Transverse colon (tissue), 4 donors: ENCODE measurements at regions not wholly inside any gene's neighbourhood (a gene's known extent, or its start where the extent isn't known, plus 50 kb on each side); places are given as distances from the start of the nearest gene placed in this dataset.
"Not testable (repeated sequence)": the region's sequence is repeated elsewhere in the genome, so short reads cannot be mapped to it uniquely, and the experiment has no call there.

Experiments used
- DNase-seq: peaks from one replicate; pipeline ENCODE4 v3.0.0-alpha.2; 2019
- H3K27ac ChIP-seq, 4 donors: fragments of 200-600 bp; sonication (generic); 2 replicates each; pipeline ENCODE4 v1.5.1; 2016 to 2018; ENCODE audit warnings: inconsistent platforms in 4 of 4
- H3K27me3 ChIP-seq: fragments of 200-600 bp; sonication (generic); 2 replicates; pipeline ENCODE4 v1.5.1; 2017; ENCODE audit warnings: inconsistent platforms
- H3K36me3 ChIP-seq, 4 donors: fragments of 200-600 bp; sonication (generic); 2 replicates each; pipeline ENCODE4 v1.5.1; 2017 to 2019; ENCODE audit warnings: inconsistent platforms in 4 of 4
- H3K4me1 ChIP-seq, 4 donors: fragments of 200-600 bp; sonication (generic); 2 replicates each; pipeline ENCODE4 v1.5.1; 2017 to 2020; ENCODE audit warnings: inconsistent platforms in 4 of 4
- H3K4me3 ChIP-seq, 4 donors: fragments of 200-600 bp; sonication (generic); 1 replicate in 1 of 4; 2 replicates in 3 of 4; pipeline versions ENCODE4 v1.5.1 to v1.6.1; 2017 to 2019; ENCODE audit warnings: inconsistent platforms in 4 of 4
- H3K9me3 ChIP-seq, 2 donors: fragments of 200-600 bp; sonication (generic); 2 replicates each; pipeline ENCODE4 v1.5.1; 2017 to 2019; ENCODE audit warnings: inconsistent platforms in 2 of 2
- EP300 ChIP-seq: sonication (generic); formaldehyde crosslinking; IDR thresholded peaks from one replicate; pipeline ENCODE4 v1.6.1; 2017; ENCODE audit warnings: antibody characterized with exemption, low read depth
- POLR2A ChIP-seq: fragments of 450-650 bp; IDR thresholded peaks from one replicate; pipeline ENCODE4 v1.6.1; 2016; ENCODE audit warnings: antibody characterized with exemption, mild to moderate bottlenecking, moderate library complexity
- POLR2AphosphoS5 ChIP-seq, 3 donors: sonication (generic); formaldehyde crosslinking; IDR thresholded peaks; one replicate each; pipeline ENCODE4 v1.6.1; 2016; ENCODE audit warnings: antibody characterized with exemption in 3 of 3
- WGBS, 2 donors: methylation state at CpG; one replicate each; pipeline ENCODE4 v1.1.5; 2018; ENCODE audit warnings: low coverage in 1 of 2; 5-methylcytosine and 5-hydroxymethylcytosine counted together
- in situ Hi-C, 4 donors: fragments of 200-750 bp; cut with MboI; loops; one replicate each; pipeline versions ENCODE4 v1.15.0 to v1.15.1; 2017; ENCODE audit warnings: low sequenced_read_pairs in 3 of 4, low pct_ligation_motif_present in 1 of 4, low pct_unique_long_range_greater_than_20kb in 1 of 4
- intact Hi-C: fragments of 100-400 bp; cut with DNase I; formaldehyde crosslinking; loops from one replicate; pipeline ENCODE4 v1.15.1; 2023; ENCODE audit warnings: low total_unique reads
- TF ChIP-seq, protein P1 (sequence below), 5 experiments: fragments of 200-600 bp in 3 of 5; fragments of 450-650 bp in 2 of 5; sonication (generic) in 3 of 5; IDR thresholded peaks; 1 replicate in 2 of 5; 2 replicates in 3 of 5; pipeline ENCODE4 v1.5.1; 2016 to 2017; ENCODE audit warnings: antibody characterized with exemption in 5 of 5, inconsistent platforms in 3 of 5, mild to moderate bottlenecking in 2 of 5, moderate library complexity in 1 of 5

DNA sequence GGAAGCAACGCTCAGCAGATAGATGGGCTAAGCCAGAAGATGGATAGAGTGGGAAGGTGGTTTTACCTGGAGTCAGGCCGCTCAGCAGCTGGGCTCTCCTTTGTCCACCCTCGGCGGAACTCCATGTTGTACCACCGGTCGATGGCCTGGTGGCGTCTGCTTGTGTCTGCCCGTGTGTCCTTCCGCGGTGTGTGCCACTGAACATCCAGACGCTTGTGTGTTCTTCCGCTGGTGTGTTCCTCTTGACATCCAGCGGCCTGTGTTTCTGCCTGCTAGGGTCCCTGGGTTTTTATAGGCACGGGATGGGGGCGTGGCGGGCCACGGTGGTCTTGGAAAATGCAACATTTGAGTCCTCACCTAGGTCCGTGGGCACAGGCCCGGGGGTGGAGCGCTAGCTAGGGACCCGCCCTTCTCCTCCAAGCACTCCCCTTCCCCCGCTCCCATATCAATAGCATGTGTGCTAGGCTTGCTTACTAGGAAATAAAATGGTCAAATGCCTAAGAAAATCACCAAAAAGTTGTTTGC lies 1431.7 kb upstream of the ACVR2A start:
- no peak overlapping the region for H3K4me3 ChIP-seq
- DNase-seq, result no peak
- intact Hi-C loops, result loop anchor here (10.0 kb wide), 1 partner anchor 262 kb away; no protein-coding TSS in a partner anchor
- WGBS, 2 donors, result 95% methylated on average over 4 to 22 of the region's 22 CpGs
- H3K27ac ChIP-seq, result no peak overlapping the region
- H3K27me3 ChIP-seq, result no peaks in the 10 kb centered on the region
- no peaks in the 10 kb centered on the region for H3K4me1 ChIP-seq
- in situ Hi-C loops, result no loop called here
- no peaks in the 10 kb centered on the region for H3K36me3 ChIP-seq
- TF ChIP-seq, protein P1, sequence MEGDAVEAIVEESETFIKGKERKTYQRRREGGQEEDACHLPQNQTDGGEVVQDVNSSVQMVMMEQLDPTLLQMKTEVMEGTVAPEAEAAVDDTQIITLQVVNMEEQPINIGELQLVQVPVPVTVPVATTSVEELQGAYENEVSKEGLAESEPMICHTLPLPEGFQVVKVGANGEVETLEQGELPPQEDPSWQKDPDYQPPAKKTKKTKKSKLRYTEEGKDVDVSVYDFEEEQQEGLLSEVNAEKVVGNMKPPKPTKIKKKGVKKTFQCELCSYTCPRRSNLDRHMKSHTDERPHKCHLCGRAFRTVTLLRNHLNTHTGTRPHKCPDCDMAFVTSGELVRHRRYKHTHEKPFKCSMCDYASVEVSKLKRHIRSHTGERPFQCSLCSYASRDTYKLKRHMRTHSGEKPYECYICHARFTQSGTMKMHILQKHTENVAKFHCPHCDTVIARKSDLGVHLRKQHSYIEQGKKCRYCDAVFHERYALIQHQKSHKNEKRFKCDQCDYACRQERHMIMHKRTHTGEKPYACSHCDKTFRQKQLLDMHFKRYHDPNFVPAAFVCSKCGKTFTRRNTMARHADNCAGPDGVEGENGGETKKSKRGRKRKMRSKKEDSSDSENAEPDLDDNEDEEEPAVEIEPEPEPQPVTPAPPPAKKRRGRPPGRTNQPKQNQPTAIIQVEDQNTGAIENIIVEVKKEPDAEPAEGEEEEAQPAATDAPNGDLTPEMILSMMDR (IDR thresholded peaks at IDR 0.05), result no peak
- no peak for TF ChIP-seq POLR2AphosphoS5 (IDR thresholded peaks at IDR 0.05)
- TF ChIP-seq EP300, result no peak
- TF ChIP-seq POLR2A, result no peak
- H3K9me3 ChIP-seq, result no peaks in the 10 kb centered on the region

DNA sequence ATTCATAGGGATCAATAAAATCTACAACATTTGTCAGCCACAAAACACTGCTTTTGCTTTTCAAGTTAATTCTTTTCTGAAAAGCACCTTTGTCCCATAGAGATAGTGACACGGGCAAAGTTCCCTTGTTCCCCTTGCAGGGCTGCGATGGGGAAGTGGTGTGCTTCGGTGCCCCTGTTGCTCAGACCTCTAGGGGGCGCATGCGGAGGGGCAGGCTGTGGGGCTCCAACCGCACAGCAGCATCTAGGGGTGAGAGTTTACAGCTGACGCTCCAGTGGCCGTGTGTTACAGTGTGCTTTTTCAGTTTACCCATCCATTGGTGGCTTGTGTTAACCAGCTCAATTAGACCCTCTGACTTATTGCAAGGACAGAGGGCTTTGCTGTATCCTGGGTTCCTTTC lies 1432.2 kb upstream of the ACVR2A start:
- TF ChIP-seq POLR2A (no peak), POLR2AphosphoS5 (IDR thresholded peaks at IDR 0.05) (no peak), EP300 (no peak)
- TF ChIP-seq, protein P1 (IDR thresholded peaks at IDR 0.05), result no peak

DNA sequence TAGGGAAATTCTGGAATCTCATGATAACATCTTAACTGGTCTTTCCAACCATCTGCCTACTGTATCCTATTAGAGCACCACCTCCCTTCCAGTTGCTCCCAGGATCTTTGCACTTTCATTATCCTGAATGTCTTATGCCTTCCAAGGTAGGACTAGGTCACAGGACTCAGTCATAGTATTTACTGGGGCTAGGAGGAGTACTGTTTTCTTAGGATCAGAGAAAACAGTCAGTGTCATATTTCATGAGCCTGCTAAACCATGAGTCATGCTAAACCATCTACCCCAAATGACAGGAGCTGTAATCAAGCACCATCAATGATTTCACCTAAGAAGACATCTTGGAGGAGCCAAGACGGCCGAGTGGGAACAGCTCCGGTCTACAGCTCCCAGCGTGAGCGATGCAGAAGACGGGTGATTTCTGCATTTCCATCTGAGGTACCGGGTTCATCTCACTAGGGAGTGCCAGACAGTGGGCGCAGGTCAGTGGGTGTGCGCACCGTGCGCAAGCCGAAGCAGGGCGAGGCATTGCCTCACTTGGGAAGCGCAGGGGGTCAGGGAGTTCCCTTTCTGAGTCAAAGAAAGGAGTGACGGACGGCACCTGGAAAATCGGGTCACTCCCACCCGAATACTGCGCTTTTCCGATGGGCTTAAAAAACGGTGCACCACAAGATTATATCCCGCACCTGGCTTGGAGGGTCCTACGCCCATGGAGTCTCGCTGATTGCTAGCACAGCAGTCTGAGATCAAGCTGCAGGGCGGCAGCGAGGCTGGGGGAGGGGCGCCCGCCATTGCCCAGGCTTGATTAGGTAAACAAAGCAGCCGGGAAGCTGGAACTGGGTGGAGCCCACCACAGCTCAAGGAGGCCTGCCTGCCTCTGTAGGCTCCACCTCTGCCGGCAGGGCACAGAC lies 1439.2 kb upstream of the ACVR2A start:
- in situ Hi-C loops, DNase-seq, H3K9me3 ChIP-seq, H3K27ac ChIP-seq, H3K36me3 ChIP-seq, H3K27me3 ChIP-seq, H3K4me3 ChIP-seq, H3K4me1 ChIP-seq, intact Hi-C loops: not testable (repeated sequence)
- WGBS, 2 donors, result 86% methylated on average over 27 of the region's 30 CpGs; no CpG with 5 or more reads in 1 of the 2 donors

More for the DNA sequence above, 1432.2 kb upstream of the ACVR2A start:
- Histone ChIP-seq H3K4me3 (no peak overlapping the region), H3K27ac (no peak overlapping the region), H3K36me3 (no peaks in the 10 kb centered on the region), H3K27me3 (no peaks in the 10 kb centered on the region), H3K9me3 (no peaks in the 10 kb centered on the region), H3K4me1 (no peaks in the 10 kb centered on the region)
- intact Hi-C loops, result loop anchor here (10.0 kb wide), 1 partner anchor 262 kb away; no protein-coding TSS in a partner anchor
- DNase-seq, result no peak
- 59 to 88% methylated on average over 5 to 8 of the region's 8 CpGs for WGBS, 2 donors
- in situ Hi-C loops, result no loop called here

DNA sequence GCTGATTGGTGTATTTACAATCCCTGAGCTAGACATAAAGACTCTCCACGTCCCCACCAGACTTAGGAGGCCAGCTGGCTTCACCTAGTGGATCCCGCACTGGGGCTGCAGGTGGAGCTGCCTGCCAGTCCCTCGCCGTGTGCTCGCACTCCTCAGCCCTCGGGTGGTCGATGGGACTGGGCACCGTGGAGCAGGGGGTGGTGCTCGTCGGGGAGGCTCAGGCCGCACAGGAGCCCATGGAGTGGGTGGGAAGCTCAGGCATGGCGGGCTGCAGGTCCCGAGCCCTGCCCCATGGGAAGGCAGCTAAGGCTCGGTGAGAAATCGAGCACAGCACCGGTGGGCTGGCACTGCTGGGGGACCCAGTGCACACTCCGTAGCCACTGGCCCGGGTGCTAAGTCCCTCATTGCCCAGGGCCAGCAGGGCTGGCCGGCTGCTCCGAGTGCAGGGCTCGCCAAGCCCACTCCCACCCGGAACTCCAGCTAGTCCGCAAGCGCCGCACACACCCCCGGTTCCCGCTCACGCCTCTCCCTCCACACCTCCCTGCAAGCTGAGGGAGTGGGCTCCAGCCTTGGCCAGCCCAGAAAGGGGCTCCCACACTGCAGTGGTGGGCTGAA lies 1441.2 kb upstream of the ACVR2A start:
- H3K36me3 ChIP-seq, H3K27me3 ChIP-seq, DNase-seq, H3K4me3 ChIP-seq, H3K27ac ChIP-seq, H3K4me1 ChIP-seq, intact Hi-C loops, H3K9me3 ChIP-seq, in situ Hi-C loops: not testable (repeated sequence)
- WGBS, 2 donors, result 96% methylated on average over 24 of the region's 28 CpGs; no CpG with 5 or more reads in 1 of the 2 donors

DNA sequence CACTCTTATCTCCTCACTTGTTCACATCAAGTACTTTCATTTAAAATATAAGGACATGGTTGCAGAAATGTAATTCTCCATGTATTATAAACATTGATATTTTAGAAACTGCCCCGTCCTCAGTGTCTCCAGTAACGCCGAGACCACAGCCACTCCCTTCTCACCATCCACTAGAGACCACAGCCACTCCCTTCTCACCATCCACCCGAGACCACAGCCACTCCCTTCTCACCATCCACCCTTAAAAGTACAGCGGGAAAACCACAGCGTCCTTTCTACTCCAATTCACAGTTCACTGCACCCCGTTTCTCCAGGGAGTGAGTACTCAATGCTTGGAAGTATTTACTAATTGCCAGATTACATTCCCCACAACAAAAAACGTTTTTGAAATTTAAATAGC lies 1452.2 kb upstream of the ACVR2A start:
- Histone ChIP-seq H3K9me3 (no peaks in the 10 kb centered on the region), H3K36me3 (no peaks in the 10 kb centered on the region), H3K27ac (no peak overlapping the region), H3K4me1 (no peaks in the 10 kb centered on the region), H3K4me3 (no peak overlapping the region), H3K27me3 (no peaks in the 10 kb centered on the region)
- in situ Hi-C loops, result no loop called here
- intact Hi-C loops, result no loop called here
- TF ChIP-seq, protein P1 (IDR thresholded peaks at IDR 0.05), result no peak
- TF ChIP-seq POLR2AphosphoS5 (IDR thresholded peaks at IDR 0.05) (no peak), POLR2A (no peak), EP300 (no peak)
- DNase-seq, result no peak
- WGBS, 2 donors, result 57 to 80% methylated on average over 7 to 8 of the region's 8 CpGs
